Stimulated activated CD8-positive, alpha-beta memory T cell treated with anti-CD3 and anti-CD28 coated beads, Interleukin-15, amount 100 ng/mL, for 48 hours (primary cell): ENCODE measurements at regions not wholly inside any gene's neighbourhood (a gene's known extent, or its start where the extent isn't known, plus 50 kb on each side); places are given as distances from the start of the nearest gene placed in this dataset.
"Not testable (repeated sequence)": the region's sequence is repeated elsewhere in the genome, so short reads cannot be mapped to it uniquely, and the experiment has no call there.

Experiments
- DNase-seq, 2 donors: peaks; one replicate each; pipeline ENCODE4 v3.0.0-alpha.2; 2020; ENCODE audit warnings: low read depth in 2 of 2

GRCh38 chr2:189231719-189232323 lies 52.3 kb upstream of the COL5A2 start:
- no peak for DNase-seq

- no peak for DNase-seq
Measured at GRCh38 chr2:189232759-189233406, 53.3 kb upstream of the COL5A2 start.

- no peak for DNase-seq
Measured at GRCh38 chr2:189233527-189233926, 54.0 kb upstream of the COL5A2 start.

GRCh38 chr2:189234991-189235390 lies 55.4 kb upstream of the COL5A2 start:
- DNase-seq: no peak

- no peak for DNase-seq
Measured at GRCh38 chr2:189236066-189236465, 56.5 kb upstream of the COL5A2 start.

- no peak for DNase-seq
Measured at GRCh38 chr2:189238903-189239302, 59.3 kb upstream of the COL5A2 start.

GRCh38 chr2:189243843-189244242 lies 64.3 kb upstream of the COL5A2 start:
- DNase-seq: not testable (repeated sequence)

- no peak for DNase-seq
Measured at GRCh38 chr2:189247276-189247675, 67.7 kb upstream of the COL5A2 start.

GRCh38 chr2:189248141-189248540 lies 68.6 kb upstream of the COL5A2 start:
- no peak for DNase-seq

GRCh38 chr2:189249171-189249570 lies 69.6 kb upstream of the COL5A2 start:
- DNase-seq: no peak

- no peak for DNase-seq
Measured at GRCh38 chr2:189249901-189250300, 70.3 kb upstream of the COL5A2 start.

GRCh38 chr2:189252991-189253675 lies 73.6 kb upstream of the COL5A2 start:
- DNase-seq: no peak

- no peak for DNase-seq
Measured at GRCh38 chr2:189253836-189254235, 74.3 kb upstream of the COL5A2 start.

GRCh38 chr2:189254268-189254883 lies 74.8 kb upstream of the COL5A2 start:
- DNase-seq: no peak

- no peak for DNase-seq
Measured at GRCh38 chr2:189255711-189256110, 76.2 kb upstream of the COL5A2 start.

- DNase-seq: no peak
Measured at GRCh38 chr2:189258616-189259365, 79.2 kb upstream of the COL5A2 start.

- no peak for DNase-seq
Measured at GRCh38 chr2:189260361-189260814, 80.8 kb upstream of the COL5A2 start.

GRCh38 chr2:189261431-189261841 lies 81.9 kb upstream of the COL5A2 start:
- no peak for DNase-seq

GRCh38 chr2:189261916-189262315 lies 82.4 kb upstream of the COL5A2 start:
- DNase-seq: no peak

GRCh38 chr2:189265696-189266320 lies 86.2 kb upstream of the COL5A2 start:
- DNase-seq: no peak

- DNase-seq: no peak
Measured at GRCh38 chr2:189267491-189267890, 87.9 kb upstream of the COL5A2 start.
